ENCODE measurements at regions not wholly inside any gene's neighbourhood (a gene's known extent, or its start where the extent isn't known, plus 50 kb on each side); places are given as distances from the start of the nearest gene placed in this dataset.

- no peak overlapping the region for H3K4me2 ChIP-seq (ENCODE audit: low read length)
- H3K9me3 ChIP-seq (ENCODE audit: low read length) = no peaks in the 10 kb centered on the region
- H3F3A ChIP-seq (ENCODE audit: insufficient read depth, low read length) = no peaks in the 10 kb centered on the region
- no peak overlapping the region for H2AFZ ChIP-seq (ENCODE audit: low read length)
- no peaks in the 10 kb centered on the region for H3K36me3 ChIP-seq (ENCODE audit: insufficient read depth, low read length)
- H3K4me3 ChIP-seq (ENCODE audit: low read depth, low read length, poor library complexity, severe bottlenecking) = no peak overlapping the region
- H3K27me3 ChIP-seq (ENCODE audit: insufficient read depth, low read length) = no peaks in the 10 kb centered on the region
- H4K20me1 ChIP-seq (ENCODE audit: insufficient read depth, low read length) = no peaks in the 10 kb centered on the region
- no peaks in the 10 kb centered on the region for H3K4me1 ChIP-seq (ENCODE audit: insufficient read depth, low read length, severe bottlenecking)
- H3K27ac ChIP-seq (ENCODE audit: low read depth, low read length, poor library complexity, severe bottlenecking) = no peak overlapping the region
- no peak overlapping the region for H3K9ac ChIP-seq (ENCODE audit: low read length)
- H3K9me2 ChIP-seq (ENCODE audit: low read depth, low read length) = no peaks in the 10 kb centered on the region
- TF ChIP-seq, protein P1, sequence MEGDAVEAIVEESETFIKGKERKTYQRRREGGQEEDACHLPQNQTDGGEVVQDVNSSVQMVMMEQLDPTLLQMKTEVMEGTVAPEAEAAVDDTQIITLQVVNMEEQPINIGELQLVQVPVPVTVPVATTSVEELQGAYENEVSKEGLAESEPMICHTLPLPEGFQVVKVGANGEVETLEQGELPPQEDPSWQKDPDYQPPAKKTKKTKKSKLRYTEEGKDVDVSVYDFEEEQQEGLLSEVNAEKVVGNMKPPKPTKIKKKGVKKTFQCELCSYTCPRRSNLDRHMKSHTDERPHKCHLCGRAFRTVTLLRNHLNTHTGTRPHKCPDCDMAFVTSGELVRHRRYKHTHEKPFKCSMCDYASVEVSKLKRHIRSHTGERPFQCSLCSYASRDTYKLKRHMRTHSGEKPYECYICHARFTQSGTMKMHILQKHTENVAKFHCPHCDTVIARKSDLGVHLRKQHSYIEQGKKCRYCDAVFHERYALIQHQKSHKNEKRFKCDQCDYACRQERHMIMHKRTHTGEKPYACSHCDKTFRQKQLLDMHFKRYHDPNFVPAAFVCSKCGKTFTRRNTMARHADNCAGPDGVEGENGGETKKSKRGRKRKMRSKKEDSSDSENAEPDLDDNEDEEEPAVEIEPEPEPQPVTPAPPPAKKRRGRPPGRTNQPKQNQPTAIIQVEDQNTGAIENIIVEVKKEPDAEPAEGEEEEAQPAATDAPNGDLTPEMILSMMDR (IDR thresholded peaks at IDR 0.05; ENCODE audit: low read length) = no peak
- TF ChIP-seq EZH2 (IDR thresholded peaks at IDR 0.05; ENCODE audit: borderline replicate concordance, low read length) = no peak
- no peaks in the 10 kb centered on the region for H3K79me2 ChIP-seq (ENCODE audit: insufficient read depth, low read length)
These were observed 105.0 kb downstream of the ACER2 start for GRCh38 chr9:19513671-19514275.

GRCh38 chr9:19512103-19512832, 103.5 kb downstream of the ACER2 start:
- Histone ChIP-seq H3K9ac (ENCODE audit: low read length) (no peak overlapping the region), H3K79me2 (ENCODE audit: insufficient read depth, low read length) (no peaks in the 10 kb centered on the region), H2AFZ (ENCODE audit: low read length) (no peak overlapping the region), H3K4me2 (ENCODE audit: low read length) (no peak overlapping the region), H3K9me2 (ENCODE audit: low read depth, low read length) (no peaks in the 10 kb centered on the region), H3K36me3 (ENCODE audit: insufficient read depth, low read length) (no peaks in the 10 kb centered on the region), H4K20me1 (ENCODE audit: insufficient read depth, low read length) (no peaks in the 10 kb centered on the region), H3F3A (ENCODE audit: insufficient read depth, low read length) (no peaks in the 10 kb centered on the region), H3K27ac (ENCODE audit: low read depth, low read length, poor library complexity, severe bottlenecking) (no peak overlapping the region), H3K4me1 (ENCODE audit: insufficient read depth, low read length, severe bottlenecking) (no peaks in the 10 kb centered on the region), H3K4me3 (ENCODE audit: low read depth, low read length, poor library complexity, severe bottlenecking) (no peak overlapping the region), H3K9me3 (ENCODE audit: low read length) (no peaks in the 10 kb centered on the region), H3K27me3 (ENCODE audit: insufficient read depth, low read length) (no peaks in the 10 kb centered on the region)
- TF ChIP-seq, protein P1 (IDR thresholded peaks at IDR 0.05; ENCODE audit: low read length) = no peak
- TF ChIP-seq EZH2 (IDR thresholded peaks at IDR 0.05; ENCODE audit: borderline replicate concordance, low read length) = no peak

- H3K27ac ChIP-seq (ENCODE audit: low read depth, low read length, poor library complexity, severe bottlenecking) = no peak overlapping the region
- no peaks in the 10 kb centered on the region for H3K9me2 ChIP-seq (ENCODE audit: low read depth, low read length)
- H3K9ac ChIP-seq (ENCODE audit: low read length) = no peak overlapping the region
- H3K4me1 ChIP-seq (ENCODE audit: insufficient read depth, low read length, severe bottlenecking) = no peaks in the 10 kb centered on the region
- no peak overlapping the region for H3K4me2 ChIP-seq (ENCODE audit: low read length)
- no peaks in the 10 kb centered on the region for H4K20me1 ChIP-seq (ENCODE audit: insufficient read depth, low read length)
- no peaks in the 10 kb centered on the region for H3K9me3 ChIP-seq (ENCODE audit: low read length)
- no peaks in the 10 kb centered on the region for H3F3A ChIP-seq (ENCODE audit: insufficient read depth, low read length)
- H3K27me3 ChIP-seq (ENCODE audit: insufficient read depth, low read length) = no peaks in the 10 kb centered on the region
- no peaks in the 10 kb centered on the region for H3K36me3 ChIP-seq (ENCODE audit: insufficient read depth, low read length)
- no peak overlapping the region for H2AFZ ChIP-seq (ENCODE audit: low read length)
- H3K79me2 ChIP-seq (ENCODE audit: insufficient read depth, low read length) = no peaks in the 10 kb centered on the region
- TF ChIP-seq, protein P1 (IDR thresholded peaks at IDR 0.05; ENCODE audit: low read length) = no peak
- no peak overlapping the region for H3K4me3 ChIP-seq (ENCODE audit: low read depth, low read length, poor library complexity, severe bottlenecking)
These were observed 102.9 kb downstream of the ACER2 start for GRCh38 chr9:19511694-19512093.
